Peyer's patch (tissue), 4 donors: ENCODE measurements at regions not wholly inside any gene's neighbourhood (a gene's known extent, or its start where the extent isn't known, plus 50 kb on each side); places are given as distances from the start of the nearest gene placed in this dataset.

Source experiments
- POLR2A ChIP-seq, 2 donors: fragments of 450-650 bp; IDR thresholded peaks; one replicate each; pipeline ENCODE4 v1.5.1; 2017; ENCODE audit warnings: antibody characterized with exemption in 2 of 2, mild to moderate bottlenecking in 2 of 2, moderate library complexity in 2 of 2
- TF ChIP-seq, protein P1 (sequence below), 6 experiments: fragments of 450-650 bp in 4 of 6; fragments of 200-600 bp in 2 of 6; sonication (generic) in 1 of 6; IDR thresholded peaks; one replicate each; pipeline ENCODE4 v1.5.1; 2017 to 2019; ENCODE audit warnings: antibody characterized with exemption in 6 of 6, mild to moderate bottlenecking in 3 of 6, moderate library complexity in 1 of 6

DNA sequence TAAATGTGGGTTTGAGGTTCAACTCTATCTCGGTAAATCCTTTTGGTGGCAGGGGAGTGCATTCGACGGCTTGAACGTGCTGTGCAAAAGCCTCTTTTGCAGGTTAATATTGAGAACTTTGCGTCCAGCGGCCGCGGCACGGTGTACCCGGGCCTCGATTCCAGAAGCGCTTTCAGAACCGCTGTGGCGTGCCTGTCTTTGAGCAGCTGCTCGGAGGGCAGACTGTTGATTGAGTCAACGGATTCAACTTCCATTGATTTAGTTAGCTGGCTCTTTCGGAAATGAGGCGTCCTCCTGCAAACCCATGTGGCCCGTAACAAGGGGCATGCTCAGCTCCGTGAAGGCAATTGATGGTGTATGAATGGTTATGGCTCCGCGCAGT, 1247.8 kb downstream of the BRD1 start:
- TF ChIP-seq, protein P1, sequence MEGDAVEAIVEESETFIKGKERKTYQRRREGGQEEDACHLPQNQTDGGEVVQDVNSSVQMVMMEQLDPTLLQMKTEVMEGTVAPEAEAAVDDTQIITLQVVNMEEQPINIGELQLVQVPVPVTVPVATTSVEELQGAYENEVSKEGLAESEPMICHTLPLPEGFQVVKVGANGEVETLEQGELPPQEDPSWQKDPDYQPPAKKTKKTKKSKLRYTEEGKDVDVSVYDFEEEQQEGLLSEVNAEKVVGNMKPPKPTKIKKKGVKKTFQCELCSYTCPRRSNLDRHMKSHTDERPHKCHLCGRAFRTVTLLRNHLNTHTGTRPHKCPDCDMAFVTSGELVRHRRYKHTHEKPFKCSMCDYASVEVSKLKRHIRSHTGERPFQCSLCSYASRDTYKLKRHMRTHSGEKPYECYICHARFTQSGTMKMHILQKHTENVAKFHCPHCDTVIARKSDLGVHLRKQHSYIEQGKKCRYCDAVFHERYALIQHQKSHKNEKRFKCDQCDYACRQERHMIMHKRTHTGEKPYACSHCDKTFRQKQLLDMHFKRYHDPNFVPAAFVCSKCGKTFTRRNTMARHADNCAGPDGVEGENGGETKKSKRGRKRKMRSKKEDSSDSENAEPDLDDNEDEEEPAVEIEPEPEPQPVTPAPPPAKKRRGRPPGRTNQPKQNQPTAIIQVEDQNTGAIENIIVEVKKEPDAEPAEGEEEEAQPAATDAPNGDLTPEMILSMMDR (IDR thresholded peaks at IDR 0.05) = no peak
- no peak for TF ChIP-seq POLR2A (IDR thresholded peaks at IDR 0.05)
